ENCODE measurements at regions not wholly inside any gene's neighbourhood (a gene's known extent, or its start where the extent isn't known, plus 50 kb on each side); places are given as distances from the start of the nearest gene placed in this dataset.

- no peak for TF ChIP-seq CTCF (IDR thresholded peaks at IDR 0.05; ENCODE audit: low read depth, low read length)
- DNase-seq, result no peak
- Histone ChIP-seq H3K4me1 (no peaks in the 10 kb centered on the region), H3K36me3 (no peaks in the 10 kb centered on the region), H3K9me3 (no peaks in the 10 kb centered on the region), H3K27me3 (no peaks in the 10 kb centered on the region), H3K4me3 (ENCODE audit: low read depth, low read length) (no peak overlapping the region)
Measured at GRCh38 chr4:30172416-30172815, 547.8 kb upstream of the PCDH7 start.

DNA sequence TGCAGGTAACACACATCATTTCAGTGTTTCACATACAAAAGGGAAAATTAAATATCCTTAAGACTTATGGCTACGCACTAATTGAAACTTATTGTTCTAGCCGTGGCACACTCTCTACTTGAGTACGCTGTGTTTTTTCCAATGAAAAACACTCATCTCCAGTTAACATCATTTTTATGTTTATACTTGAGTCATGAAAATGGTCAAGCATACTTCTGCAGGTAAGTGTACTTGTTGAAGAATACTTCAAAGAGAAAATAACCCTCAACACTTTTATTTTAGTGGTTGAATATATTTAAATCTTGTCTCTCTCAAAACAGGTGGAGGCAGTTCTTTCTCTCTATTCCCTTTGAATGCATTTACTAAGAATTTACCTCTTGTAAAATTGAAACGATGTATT is 538.7 kb upstream of the PCDH7 start:
- Histone ChIP-seq H3K27me3 (no peaks in the 10 kb centered on the region), H3K9me3 (no peaks in the 10 kb centered on the region), H3K4me1 (no peaks in the 10 kb centered on the region), H3K4me3 (ENCODE audit: low read depth, low read length) (no peak overlapping the region), H3K36me3 (no peaks in the 10 kb centered on the region)
- TF ChIP-seq CTCF (IDR thresholded peaks at IDR 0.05; ENCODE audit: low read depth, low read length), result no peak
- DNase-seq, result no peak

- no peak for DNase-seq
Measured at GRCh38 chr4:30181918-30182317, 538.3 kb upstream of the PCDH7 start.

DNA sequence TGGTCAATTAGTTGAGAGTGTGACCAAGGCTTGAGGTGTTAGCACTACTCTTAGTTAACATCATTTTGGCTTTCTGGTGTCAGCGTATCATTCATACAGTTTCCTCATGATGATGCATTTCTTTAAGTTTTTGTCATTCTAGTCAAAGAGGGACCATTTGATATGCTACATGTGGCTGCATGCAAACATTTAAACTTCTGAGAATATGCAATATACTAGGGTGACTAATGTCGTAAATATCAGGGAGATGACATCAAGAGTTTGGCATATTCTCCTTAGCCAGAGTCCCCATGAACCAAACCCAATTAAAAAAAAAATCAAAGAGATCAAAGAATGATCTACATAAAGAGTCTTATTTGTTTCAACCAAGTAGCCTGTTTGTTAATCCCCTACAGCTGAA is 537.4 kb upstream of the PCDH7 start:
- no peak for DNase-seq
- Histone ChIP-seq H3K4me3 (ENCODE audit: low read depth, low read length) (no peak overlapping the region), H3K27me3 (no peaks in the 10 kb centered on the region), H3K36me3 (no peaks in the 10 kb centered on the region), H3K4me1 (no peaks in the 10 kb centered on the region), H3K9me3 (no peaks in the 10 kb centered on the region)
- TF ChIP-seq CTCF (IDR thresholded peaks at IDR 0.05; ENCODE audit: low read depth, low read length), result no peak

More at GRCh38 chr4:30181918-30182317, 538.3 kb upstream of the PCDH7 start:
- Histone ChIP-seq H3K4me3 (ENCODE audit: low read depth, low read length) (no peak overlapping the region), H3K4me1 (no peaks in the 10 kb centered on the region), H3K36me3 (no peaks in the 10 kb centered on the region), H3K27me3 (no peaks in the 10 kb centered on the region), H3K9me3 (no peaks in the 10 kb centered on the region)
- TF ChIP-seq CTCF (IDR thresholded peaks at IDR 0.05; ENCODE audit: low read depth, low read length), result no peak

DNA sequence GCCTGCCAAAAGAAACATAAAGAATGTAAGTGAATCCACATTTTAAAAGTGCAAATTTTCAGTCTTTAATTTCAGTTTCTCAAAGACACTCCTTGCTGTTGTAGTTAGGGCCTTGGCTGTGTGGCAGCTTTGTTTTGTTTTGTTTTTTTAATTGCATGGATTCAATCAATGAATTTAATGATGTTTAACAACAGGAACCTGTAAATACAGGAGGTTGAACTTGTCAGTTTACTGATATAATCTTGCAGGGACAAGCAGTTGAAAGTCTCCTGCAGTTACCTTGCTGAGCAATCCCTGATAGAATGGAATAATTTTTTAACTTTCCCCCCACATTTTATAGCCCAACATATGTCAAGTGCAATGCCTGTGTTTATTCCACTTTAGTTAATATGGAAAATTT is 528.3 kb upstream of the PCDH7 start:
- Histone ChIP-seq H3K4me3 (ENCODE audit: low read depth, low read length) (no peak overlapping the region), H3K27me3 (no peaks in the 10 kb centered on the region), H3K4me1 (no peaks in the 10 kb centered on the region), H3K9me3 (no peaks in the 10 kb centered on the region), H3K36me3 (no peaks in the 10 kb centered on the region)
- no peak for TF ChIP-seq CTCF (IDR thresholded peaks at IDR 0.05; ENCODE audit: low read depth, low read length)
- no peak for DNase-seq

GRCh38 chr4:30207389-30207788 is 512.8 kb upstream of the PCDH7 start:
- H3K4me3 ChIP-seq (ENCODE audit: low read depth, low read length), result no peak overlapping the region
- TF ChIP-seq CTCF (IDR thresholded peaks at IDR 0.05; ENCODE audit: low read depth, low read length), result no peak
- no peaks in the 10 kb centered on the region for H3K36me3 ChIP-seq
- no peaks in the 10 kb centered on the region for H3K9me3 ChIP-seq
- no peak for DNase-seq
- H3K4me1 ChIP-seq, result no peaks in the 10 kb centered on the region
- H3K27me3 ChIP-seq, result no peaks in the 10 kb centered on the region
